H9 (cell line): ENCODE measurements at regions not wholly inside any gene's neighbourhood (a gene's known extent, or its start where the extent isn't known, plus 50 kb on each side); places are given as distances from the start of the nearest gene placed in this dataset.

Source experiments
- DNase-seq: peaks from one replicate; pipeline ENCODE4 v3.0.0-alpha.2; 2017
- H2AFZ ChIP-seq: one replicate; pipeline ENCODE4 v1.6.1; 2013; ENCODE audit warnings: mild to moderate bottlenecking, low read length, control low read depth, moderate library complexity
- H2AK5ac ChIP-seq: 2 replicates; pipeline ENCODE4 v1.6.1; 2013; ENCODE audit warnings: low read length, control low read depth, mixed read lengths; ENCODE audit not compliant: insufficient read length
- H2BK120ac ChIP-seq: one replicate; pipeline ENCODE4 v1.6.1; 2013; ENCODE audit warnings: low read depth, mild to moderate bottlenecking, low read length, control low read depth, inconsistent platforms; ENCODE audit not compliant: poor library complexity, severe bottlenecking
- H2BK12ac ChIP-seq: 2 replicates; pipeline ENCODE4 v1.6.1; 2013; ENCODE audit warnings: low read length, control low read depth, mixed read lengths, low read depth; ENCODE audit not compliant: insufficient read length
- H2BK15ac ChIP-seq: 2 replicates; pipeline ENCODE4 v1.6.1; 2013; ENCODE audit warnings: low read depth, low read length, control low read depth
- H2BK20ac ChIP-seq: one replicate; pipeline ENCODE4 v1.6.1; 2013; ENCODE audit warnings: low read depth, mild to moderate bottlenecking, low read length, control low read depth, inconsistent platforms; ENCODE audit not compliant: poor library complexity, severe bottlenecking
- H2BK5ac ChIP-seq: 2 replicates; pipeline ENCODE4 v1.6.1; 2013; ENCODE audit warnings: low read length, control low read depth, mixed read lengths; ENCODE audit not compliant: insufficient read length
- H3K14ac ChIP-seq: 2 replicates; pipeline ENCODE4 v1.6.1; 2013; ENCODE audit warnings: low read length, control low read depth; ENCODE audit not compliant: insufficient read depth
- H3K18ac ChIP-seq: 2 replicates; pipeline ENCODE4 v1.6.1; 2013; ENCODE audit warnings: low read depth, mild to moderate bottlenecking, mixed read lengths, low read length, control low read depth; ENCODE audit not compliant: insufficient read length
- H3K23ac ChIP-seq: 2 replicates; pipeline ENCODE4 v1.6.1; 2013; ENCODE audit warnings: low read length, control low read depth, mixed read lengths, low read depth; ENCODE audit not compliant: insufficient read length
- H3K23me2 ChIP-seq: 2 replicates; pipeline ENCODE4 v1.6.1; 2013; ENCODE audit warnings: low read depth, mild to moderate bottlenecking, mixed read lengths, low read length, control low read depth; ENCODE audit not compliant: insufficient read length, poor library complexity, severe bottlenecking
- H3K27ac ChIP-seq: 2 replicates; pipeline ENCODE4 v1.5.1; 2013; ENCODE audit warnings: low read length, control low read depth, mixed read lengths, low read depth; ENCODE audit not compliant: insufficient read length
- H3K27me3 ChIP-seq: 2 replicates; pipeline ENCODE4 v1.6.1; 2013; ENCODE audit warnings: low read length, control low read depth, inconsistent platforms; ENCODE audit not compliant: insufficient read depth
- H3K4ac ChIP-seq: 2 replicates; pipeline ENCODE4 v1.6.1; 2013; ENCODE audit warnings: low read depth, mild to moderate bottlenecking, control low read depth, inconsistent platforms, low read length, moderate library complexity
- H3K4me1 ChIP-seq: 2 replicates; pipeline ENCODE4 v1.6.1; 2013; ENCODE audit warnings: low read length, control low read depth, inconsistent platforms; ENCODE audit not compliant: insufficient read depth
- H3K4me2 ChIP-seq: 2 replicates; pipeline ENCODE4 v1.6.1; 2013; ENCODE audit warnings: low read length, control low read depth, mixed read lengths; ENCODE audit not compliant: insufficient read length, insufficient read depth
- H3K56ac ChIP-seq: 2 replicates; pipeline ENCODE4 v1.6.1; 2013; ENCODE audit warnings: low read depth, mild to moderate bottlenecking, mixed read lengths, low read length, control low read depth; ENCODE audit not compliant: insufficient read length
- H3K79me1 ChIP-seq: 2 replicates; pipeline ENCODE4 v1.6.1; 2013; ENCODE audit warnings: low read depth, mild to moderate bottlenecking, moderate library complexity, low read length, control low read depth, inconsistent platforms; ENCODE audit not compliant: insufficient read depth, poor library complexity, severe bottlenecking
- H3K79me2 ChIP-seq: 2 replicates; pipeline ENCODE4 v1.6.1; 2013; ENCODE audit warnings: low read length, control low read depth, inconsistent platforms; ENCODE audit not compliant: insufficient read depth
- H3K9ac ChIP-seq: 2 replicates; pipeline ENCODE4 v1.6.1; 2013; ENCODE audit warnings: low read length, control low read depth, mixed read lengths; ENCODE audit not compliant: insufficient read length; ENCODE audit errors: extremely low read depth
- H3K9me3 ChIP-seq: one replicate; pipeline ENCODE4 v1.6.1; 2013; ENCODE audit warnings: low read depth, low read length, inconsistent platforms; ENCODE audit not compliant: control insufficient read depth
- H3T11ph ChIP-seq: one replicate; pipeline ENCODE4 v1.6.1; 2013; ENCODE audit warnings: mild to moderate bottlenecking, low read length, control low read depth, inconsistent platforms
- H4K20me1 ChIP-seq: one replicate; pipeline ENCODE4 v1.6.1; 2013; ENCODE audit not compliant: control insufficient read depth, insufficient read length, insufficient read depth
- H4K5ac ChIP-seq: 2 replicates; pipeline ENCODE4 v1.6.1; 2013; ENCODE audit warnings: low read depth, mild to moderate bottlenecking, mixed read lengths, low read length, control low read depth; ENCODE audit not compliant: insufficient read length
- H4K8ac ChIP-seq: replicated peaks from 2 replicates; pipeline ENCODE4 v1.6.1; 2013; ENCODE audit warnings: low read length, control low read depth, mixed read lengths, low read depth; ENCODE audit not compliant: insufficient read length
- H4K91ac ChIP-seq: 2 replicates; pipeline ENCODE4 v1.6.1; 2013; ENCODE audit warnings: low read depth, mild to moderate bottlenecking, moderate library complexity, mixed read lengths, low read length, control low read depth; ENCODE audit not compliant: insufficient read length
- H3K27ac Mint-ChIP-seq, 3 experiments: 2 replicates in 2 of 3; 3 replicates in 1 of 3; pipeline ENCODE4 v1.8.0; 2020 to 2021; ENCODE audit warnings: mixed read lengths in 3 of 3, mild to moderate bottlenecking in 1 of 3, moderate library complexity in 1 of 3
- H3K27me3 Mint-ChIP-seq: 2 replicates; pipeline ENCODE4 v1.8.0; 2021; ENCODE audit warnings: low read depth, mild to moderate bottlenecking, moderate library complexity, mixed read lengths
- H3K36me3 Mint-ChIP-seq, 3 experiments: 2 replicates in 2 of 3; 3 replicates in 1 of 3; pipeline ENCODE4 v1.8.0; 2020 to 2021; ENCODE audit warnings: low read depth in 3 of 3, mixed read lengths in 3 of 3; ENCODE audit not compliant: insufficient read depth in 1 of 3
- H3K4me1 Mint-ChIP-seq, 2 experiments: 2 replicates each; pipeline ENCODE4 v1.8.0; 2020; ENCODE audit warnings: mixed read lengths in 2 of 2
- H3K4me3 Mint-ChIP-seq, 2 experiments: 2 replicates in 1 of 2; 3 replicates in 1 of 2; pipeline ENCODE4 v1.8.0; 2020 to 2021; ENCODE audit warnings: mild to moderate bottlenecking in 2 of 2, mixed read lengths in 2 of 2, moderate library complexity in 1 of 2
- H3K9me3 Mint-ChIP-seq, 2 experiments: 2 replicates in 1 of 2; 3 replicates in 1 of 2; pipeline ENCODE4 v1.8.0; 2020; ENCODE audit warnings: mild to moderate bottlenecking in 2 of 2, mixed read lengths in 2 of 2, moderate library complexity in 1 of 2
- WGBS: extraction: QIAGEN DNeasy Blood & Tissue Kit; methylation state at CpG from one replicate; pipeline ENCODE4 v1.1.7; 2013; ENCODE audit warnings: missing lambda C conversion rate, low lambda C conversion rate, mixed read lengths; ENCODE audit not compliant: insufficient read length; ENCODE audit errors: extremely low coverage; 5-methylcytosine and 5-hydroxymethylcytosine counted together
- TF ChIP-seq, protein P1 (sequence below): fragments of 200-600 bp; sonication (generic); conservative IDR thresholded peaks from 3 replicates; pipeline ENCODE4 v1.8.0; 2021; ENCODE audit warnings: antibody characterized with exemption, mild to moderate bottlenecking

DNA sequence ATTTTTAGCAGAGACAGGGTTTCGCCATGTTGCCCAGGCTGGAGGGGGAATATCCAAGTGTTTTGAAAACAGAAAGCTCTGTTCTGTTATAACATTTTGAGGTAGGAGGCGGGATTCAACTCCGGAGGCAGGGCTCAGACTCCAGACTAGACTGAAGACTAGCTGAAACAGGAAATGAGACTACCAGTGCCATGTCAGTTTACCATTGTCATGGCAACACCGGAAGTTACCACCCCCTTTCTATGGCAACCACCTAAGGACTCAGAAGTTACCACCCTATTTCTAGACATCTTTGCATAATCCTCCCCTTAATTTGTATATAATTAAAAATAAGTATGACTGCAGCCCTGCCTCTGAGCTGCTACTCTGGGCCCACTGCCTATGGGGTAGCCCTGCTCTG lies 1069.1 kb upstream of the AUTS2 start:
- no peak overlapping the region for H4K5ac ChIP-seq
- no peak overlapping the region for H3T11ph ChIP-seq
- Mint-ChIP-seq H3K4me1 (peaks cover 7 to 11% of the 10 kb centered on the region in 2 experiments), H3K36me3 (no peaks in the 10 kb centered on the region), H3K27me3 (no peaks in the 10 kb centered on the region), H3K4me3 (no peak overlapping the region), H3K27ac (no peak overlapping the region; a peak in 1 of 7 replicates), H3K9me3 (peaks cover 2 to 4% of the 10 kb centered on the region in 2 experiments; a peak in 3 of 5 replicates)
- no peak overlapping the region for H2AFZ ChIP-seq
- H2BK5ac ChIP-seq, result no peak overlapping the region
- no peak overlapping the region for H2BK12ac ChIP-seq
- no peaks in the 10 kb centered on the region for H3K79me2 ChIP-seq
- no peak overlapping the region for H2AK5ac ChIP-seq
- no peak overlapping the region for H3K4me2 ChIP-seq
- H4K91ac ChIP-seq, result no peak overlapping the region
- H3K14ac ChIP-seq, result no peak overlapping the region
- no CpG with 5 or more reads among the region's 4 CpGs for WGBS
- H3K79me1 ChIP-seq, result no peaks in the 10 kb centered on the region
- H4K8ac ChIP-seq, result no peak overlapping the region
- no peak overlapping the region for H2BK120ac ChIP-seq
- H3K9ac ChIP-seq, result no peak overlapping the region
- peak; percentile 37 for DNase-seq
- H3K23me2 ChIP-seq, result no peaks in the 10 kb centered on the region
- H3K4me1 ChIP-seq, result 0 out of 2 replicates have a peak, but pooled peaks cover 2% of the 10 kb centered on the region
- H3K4ac ChIP-seq, result no peak overlapping the region
- no peaks in the 10 kb centered on the region for H4K20me1 ChIP-seq
- TF ChIP-seq, protein P1, sequence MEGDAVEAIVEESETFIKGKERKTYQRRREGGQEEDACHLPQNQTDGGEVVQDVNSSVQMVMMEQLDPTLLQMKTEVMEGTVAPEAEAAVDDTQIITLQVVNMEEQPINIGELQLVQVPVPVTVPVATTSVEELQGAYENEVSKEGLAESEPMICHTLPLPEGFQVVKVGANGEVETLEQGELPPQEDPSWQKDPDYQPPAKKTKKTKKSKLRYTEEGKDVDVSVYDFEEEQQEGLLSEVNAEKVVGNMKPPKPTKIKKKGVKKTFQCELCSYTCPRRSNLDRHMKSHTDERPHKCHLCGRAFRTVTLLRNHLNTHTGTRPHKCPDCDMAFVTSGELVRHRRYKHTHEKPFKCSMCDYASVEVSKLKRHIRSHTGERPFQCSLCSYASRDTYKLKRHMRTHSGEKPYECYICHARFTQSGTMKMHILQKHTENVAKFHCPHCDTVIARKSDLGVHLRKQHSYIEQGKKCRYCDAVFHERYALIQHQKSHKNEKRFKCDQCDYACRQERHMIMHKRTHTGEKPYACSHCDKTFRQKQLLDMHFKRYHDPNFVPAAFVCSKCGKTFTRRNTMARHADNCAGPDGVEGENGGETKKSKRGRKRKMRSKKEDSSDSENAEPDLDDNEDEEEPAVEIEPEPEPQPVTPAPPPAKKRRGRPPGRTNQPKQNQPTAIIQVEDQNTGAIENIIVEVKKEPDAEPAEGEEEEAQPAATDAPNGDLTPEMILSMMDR, result no peak
- H3K56ac ChIP-seq, result no peak overlapping the region
- no peaks in the 10 kb centered on the region for H3K27me3 ChIP-seq
- no peak overlapping the region for H2BK20ac ChIP-seq
- H3K23ac ChIP-seq, result no peak overlapping the region
- H3K18ac ChIP-seq, result no peak overlapping the region
- H2BK15ac ChIP-seq, result no peak overlapping the region
- no peak overlapping the region for H3K27ac ChIP-seq
- no peaks in the 10 kb centered on the region for H3K9me3 ChIP-seq
